NCI-H526 treated with DMSO at 0.1 percent for 48 hours (cell line): ENCODE measurements at regions not wholly inside any gene's neighbourhood (a gene's known extent, or its start where the extent isn't known, plus 50 kb on each side); places are given as distances from the start of the nearest gene placed in this dataset.
"Not testable (repeated sequence)": the region's sequence is repeated elsewhere in the genome, so short reads cannot be mapped to it uniquely, and the experiment has no call there.

Experiments used
- DNase-seq: peaks from one replicate; lab custom pipeline; 2025; lab: John Stamatoyannopoulos, UW

- DNase-seq: no peak
Observed at GRCh38 chr2:53536583-53537361, 230.8 kb upstream of the CHAC2 start.

DNA sequence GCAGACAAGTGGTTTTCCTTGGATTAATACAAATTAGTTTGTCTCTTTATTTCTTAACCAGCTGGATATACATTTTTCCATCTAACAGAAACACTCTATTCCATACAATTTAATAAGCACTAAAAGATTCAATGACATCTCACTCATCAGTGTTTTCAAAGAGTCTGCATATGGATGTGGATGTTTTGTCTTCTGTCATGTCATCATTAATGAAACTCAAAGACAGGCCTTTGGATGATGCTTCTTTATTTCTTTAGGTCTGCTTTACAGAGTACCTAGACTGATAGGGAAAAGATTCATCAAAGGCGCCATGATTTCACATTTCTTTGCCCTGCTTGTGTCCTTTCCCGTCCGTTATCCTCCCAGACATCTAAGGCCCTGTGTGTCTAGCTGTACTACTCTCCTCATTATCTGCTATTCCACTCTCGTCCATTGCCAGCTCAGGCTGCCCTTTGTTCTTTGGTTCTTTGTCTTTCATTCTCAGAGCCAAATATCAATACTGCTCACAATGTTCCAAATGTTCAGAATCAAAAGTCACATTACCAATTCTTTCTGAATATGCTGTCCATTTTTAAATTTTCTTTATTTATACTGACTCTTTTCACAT lies 232.3 kb upstream of the CHAC2 start:
- no peak for DNase-seq

DNA sequence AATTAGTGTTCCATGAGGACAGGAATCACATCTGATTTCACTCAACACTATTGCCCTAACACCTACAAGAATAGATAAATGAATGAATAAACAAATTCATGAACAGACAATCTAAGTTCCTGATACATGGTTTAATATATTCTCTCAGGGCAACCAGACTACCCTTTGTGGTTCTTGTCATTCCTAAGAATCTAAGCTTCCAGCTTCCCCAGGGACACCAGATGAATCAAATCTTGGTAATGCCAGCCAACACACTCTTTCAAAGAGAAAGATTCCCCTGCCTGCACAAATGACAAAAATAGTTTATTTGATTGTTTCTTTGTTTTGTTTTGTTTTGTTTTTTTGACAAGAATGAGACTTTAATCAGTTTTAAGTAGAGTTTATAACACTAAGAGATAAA lies 237.5 kb upstream of the CHAC2 start:
- no peak for DNase-seq

GRCh38 chr2:53527056-53527455 lies 240.5 kb upstream of the CHAC2 start:
- no peak for DNase-seq

- no peak for DNase-seq
Observed at GRCh38 chr2:53519918-53520841, 247.4 kb upstream of the CHAC2 start.

DNA sequence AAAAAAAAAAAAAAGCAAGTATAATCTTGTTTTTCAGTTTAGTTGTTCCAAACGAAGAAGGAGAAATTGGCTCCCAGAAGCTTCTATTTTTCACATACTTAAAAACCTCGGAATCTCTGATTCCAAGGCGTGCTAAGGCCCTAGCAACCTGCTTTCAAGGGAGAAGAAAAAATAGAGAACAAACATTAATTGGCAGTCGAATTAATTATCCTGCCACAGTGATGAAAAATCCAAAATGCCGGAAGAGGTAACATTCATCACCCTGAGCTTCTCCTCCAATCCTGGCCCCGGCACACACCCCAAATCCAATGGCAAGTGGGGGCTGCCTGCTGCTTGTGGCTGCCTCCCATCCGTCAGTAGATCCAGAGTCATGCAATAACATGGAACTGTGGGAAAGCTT lies 250.2 kb upstream of the CHAC2 start:
- DNase-seq: no peak

GRCh38 chr2:53516650-53517049 lies 251.0 kb upstream of the CHAC2 start:
- no peak for DNase-seq

DNA sequence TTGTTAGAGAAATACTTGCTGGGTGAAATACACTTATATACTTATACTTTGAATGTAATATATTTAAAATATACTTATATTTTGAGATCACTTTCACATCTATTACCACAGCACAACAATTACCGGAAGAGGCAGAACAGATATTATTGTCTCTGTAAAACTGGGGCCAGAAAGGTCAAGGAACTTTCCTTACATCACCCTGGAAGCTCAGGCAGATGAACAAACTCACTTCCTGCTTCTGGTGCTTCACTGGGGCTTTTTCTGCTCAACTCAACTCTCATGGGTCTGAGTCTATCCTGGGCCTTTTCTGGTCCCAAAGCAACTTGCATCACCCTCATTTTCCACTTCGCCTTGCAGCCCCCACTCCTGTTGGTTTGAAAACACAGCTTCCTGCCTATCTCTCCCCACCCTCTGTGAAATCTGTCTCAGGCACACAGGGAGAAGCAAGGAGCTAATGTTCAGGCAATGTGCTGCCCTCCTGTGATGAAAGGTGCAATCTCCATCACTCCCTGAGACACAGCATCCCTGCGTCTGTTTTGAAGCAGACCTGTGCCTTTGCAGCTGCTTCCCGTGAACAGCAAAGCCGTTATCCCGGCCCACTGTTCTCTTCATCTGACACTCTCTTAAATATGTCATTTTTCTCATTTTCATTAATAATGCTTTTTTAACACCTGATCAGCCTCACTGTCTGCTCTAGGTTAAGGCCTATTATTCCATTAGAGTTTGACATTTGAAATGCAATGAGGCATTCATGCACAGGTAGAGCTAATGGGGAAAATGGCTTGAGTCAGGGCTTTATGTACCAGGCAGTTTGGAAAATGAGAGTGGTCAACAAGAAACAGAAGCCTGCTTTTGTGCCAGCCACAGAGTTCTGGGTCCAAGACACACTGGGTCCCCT lies 251.9 kb upstream of the CHAC2 start:
- DNase-seq: no peak

- no peak for DNase-seq
Observed at GRCh38 chr2:53513167-53513666, 254.4 kb upstream of the CHAC2 start.

GRCh38 chr2:53512071-53512826 lies 255.4 kb upstream of the CHAC2 start:
- no peak for DNase-seq

- no peak for DNase-seq
Observed at GRCh38 chr2:53511549-53511948, 256.1 kb upstream of the CHAC2 start.

GRCh38 chr2:53510401-53510800 lies 257.2 kb upstream of the CHAC2 start:
- DNase-seq: no peak

GRCh38 chr2:53509831-53510388 lies 257.7 kb upstream of the CHAC2 start:
- no peak for DNase-seq

GRCh38 chr2:53508667-53509066 lies 258.9 kb upstream of the CHAC2 start:
- no peak for DNase-seq

- not testable (repeated sequence) for DNase-seq
Observed at GRCh38 chr2:53507070-53507469, 260.5 kb upstream of the CHAC2 start.

DNA sequence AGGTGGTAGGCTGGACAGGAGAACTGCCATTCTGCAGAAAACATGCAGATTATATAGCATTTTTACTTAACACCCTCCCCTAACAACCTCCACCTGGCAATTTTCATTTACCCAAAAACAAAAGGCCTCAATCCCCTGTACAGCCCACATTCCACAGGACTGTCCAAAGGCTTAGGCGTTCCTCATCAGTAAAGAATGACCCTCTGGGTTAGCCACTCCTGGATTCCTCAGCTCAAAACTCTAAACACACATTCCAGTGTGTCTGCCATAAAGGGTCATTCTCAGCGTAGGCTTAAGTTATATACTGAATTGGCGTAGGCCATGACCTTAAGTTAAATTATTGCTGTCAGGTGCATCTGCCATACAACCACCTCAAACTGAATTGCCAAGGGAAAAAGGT lies 261.8 kb upstream of the CHAC2 start:
- DNase-seq: no peak

DNA sequence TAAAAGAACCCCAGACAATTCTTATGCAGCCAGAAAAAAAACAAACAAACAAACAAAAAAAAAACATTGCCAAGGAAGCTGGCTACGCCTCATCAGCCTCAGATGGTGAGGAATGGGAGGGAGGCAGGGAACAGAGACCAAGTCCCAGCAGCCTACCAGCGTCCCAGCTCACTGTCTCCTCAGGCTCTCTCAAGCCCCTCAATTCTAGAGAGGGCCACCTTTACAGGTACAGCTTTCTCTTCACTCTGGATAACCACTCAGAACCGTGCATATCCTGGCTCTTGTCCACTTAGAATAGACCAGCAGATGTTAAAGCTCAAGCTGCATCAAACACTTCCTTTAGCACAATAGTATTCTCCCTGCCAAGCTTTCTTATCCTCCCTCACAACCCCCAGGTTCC lies 263.1 kb upstream of the CHAC2 start:
- DNase-seq: no peak

- DNase-seq: no peak
Observed at GRCh38 chr2:53500181-53500580, 267.4 kb upstream of the CHAC2 start.

DNA sequence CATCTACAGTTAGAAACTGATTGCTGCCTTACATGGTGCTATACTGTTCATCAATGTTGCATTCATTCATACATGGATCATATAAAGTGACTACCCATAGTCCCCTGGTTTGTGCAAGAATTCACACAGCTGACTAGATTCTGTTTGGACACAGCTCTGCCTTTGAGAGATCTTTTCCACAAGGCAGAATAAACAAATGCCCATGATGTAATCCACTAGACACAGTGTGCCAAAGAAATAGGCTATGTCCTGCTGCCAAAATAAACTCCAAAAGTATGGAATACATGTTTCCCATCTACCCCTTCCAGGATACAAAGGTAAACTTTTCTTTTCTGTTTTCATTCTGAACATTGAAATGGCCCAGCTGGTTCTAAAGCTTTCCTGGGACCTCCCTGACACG lies 269.4 kb upstream of the CHAC2 start:
- no peak for DNase-seq

GRCh38 chr2:53497020-53497419 lies 270.6 kb upstream of the CHAC2 start:
- no peak for DNase-seq
